HG03135 (cell line): ENCODE measurements at regions not wholly inside any gene's neighbourhood (a gene's known extent, or its start where the extent isn't known, plus 50 kb on each side); places are given as distances from the start of the nearest gene placed in this dataset.

Experiments used
- ATAC-seq: cut with Tn5 transposase; IDR thresholded peaks from one replicate; pipeline ENCODE4 v1.9.1; 2021; ENCODE audit warnings: mild to moderate bottlenecking, moderate library complexity; ENCODE audit not compliant: unreplicated experiment

DNA sequence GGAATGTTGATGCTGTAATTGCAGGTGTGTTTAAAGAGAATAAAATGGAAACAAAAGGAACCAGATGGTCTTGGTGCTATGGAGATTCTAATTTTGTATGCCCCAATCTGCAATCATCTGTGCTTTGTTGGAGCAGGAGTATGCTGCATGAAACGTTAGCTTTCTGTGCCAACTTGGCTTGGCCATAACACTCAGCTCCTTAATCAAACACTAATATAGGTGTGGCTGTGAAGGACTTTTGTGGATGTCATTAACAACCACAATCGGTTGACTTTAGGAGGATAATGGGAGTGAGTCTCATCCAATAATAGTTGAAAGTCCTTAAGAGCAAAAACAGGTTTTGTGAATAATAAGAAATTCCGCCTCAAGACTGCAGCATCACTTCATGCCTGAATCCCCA, 399.2 kb downstream of the NLGN4X start:
- ATAC-seq, result no peak

DNA sequence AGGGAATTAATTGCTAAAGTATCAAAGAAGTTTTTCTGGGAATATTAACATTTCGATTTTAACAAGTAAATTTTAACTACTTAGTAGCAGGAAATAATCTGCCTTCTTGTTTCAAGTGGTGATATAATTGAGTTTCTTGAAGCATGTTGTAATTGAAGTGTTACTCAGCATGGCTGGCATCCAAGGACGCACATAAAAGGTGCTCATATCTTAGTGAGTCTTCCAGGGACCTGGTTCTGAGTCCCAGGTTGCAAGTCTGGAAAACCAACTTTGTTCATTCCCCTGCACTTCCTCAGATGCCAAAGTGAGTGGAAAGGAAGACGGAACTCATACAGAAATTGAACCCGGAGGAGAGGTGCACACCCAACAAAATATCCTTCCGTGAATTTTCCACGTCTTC, 399.6 kb downstream of the NLGN4X start:
- no peak for ATAC-seq

DNA sequence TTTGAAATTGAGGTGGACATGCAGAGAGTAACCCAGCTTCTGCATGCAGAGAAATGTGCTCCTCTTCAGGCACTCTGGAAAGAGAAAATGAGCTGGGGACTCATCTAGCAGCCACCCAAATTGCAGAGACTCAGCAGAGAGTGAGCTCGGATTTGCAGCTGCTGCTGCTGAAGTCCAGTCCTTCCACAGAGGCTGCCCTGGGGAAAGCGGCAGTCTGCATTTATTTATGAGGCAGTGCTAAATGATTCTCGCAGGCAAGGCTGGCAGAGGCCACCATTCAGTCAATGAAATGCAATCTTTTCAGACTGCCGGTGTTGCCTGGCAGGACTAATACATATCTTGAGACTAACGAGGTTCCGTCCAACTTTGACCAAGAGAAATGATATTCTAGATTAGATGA, 404.8 kb downstream of the NLGN4X start:
- ATAC-seq, result no peak

DNA sequence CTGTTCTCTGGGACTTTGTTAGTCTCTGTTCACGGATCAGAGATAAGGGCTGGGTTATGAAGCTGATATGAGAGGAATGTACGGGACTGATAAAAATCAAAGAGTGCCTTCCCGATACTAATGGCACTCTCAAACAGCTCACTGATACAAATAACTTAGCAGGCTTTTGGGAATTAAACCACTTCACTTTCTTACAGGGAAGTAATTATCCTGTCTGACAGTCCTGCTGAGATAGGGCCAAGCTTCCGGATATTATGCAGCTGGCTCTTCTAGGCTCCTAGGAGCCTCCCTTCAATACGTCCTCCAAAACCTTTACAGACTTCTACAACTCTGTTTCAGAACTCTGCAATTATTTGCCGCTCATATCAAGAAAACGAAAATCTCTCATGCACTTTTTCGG, 418.0 kb downstream of the NLGN4X start:
- no peak for ATAC-seq

DNA sequence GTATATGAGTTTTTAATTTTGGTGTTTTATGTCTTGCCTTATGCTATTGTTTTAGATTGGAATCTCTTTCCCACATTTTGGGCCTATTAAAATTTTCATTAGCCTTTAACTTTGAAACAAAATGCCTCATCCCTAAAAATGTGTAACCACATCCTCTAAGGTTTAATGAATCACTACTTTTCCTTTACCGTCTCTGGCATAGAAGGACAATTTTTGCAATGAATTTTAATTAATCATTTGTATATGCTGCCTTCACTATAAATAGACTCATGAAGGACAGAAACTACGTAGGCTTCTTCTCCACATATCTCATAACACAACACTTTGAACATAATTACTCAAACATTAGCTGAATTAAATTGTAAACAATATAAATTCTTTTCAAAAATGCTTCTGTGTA, 421.5 kb downstream of the NLGN4X start:
- ATAC-seq, result no peak

DNA sequence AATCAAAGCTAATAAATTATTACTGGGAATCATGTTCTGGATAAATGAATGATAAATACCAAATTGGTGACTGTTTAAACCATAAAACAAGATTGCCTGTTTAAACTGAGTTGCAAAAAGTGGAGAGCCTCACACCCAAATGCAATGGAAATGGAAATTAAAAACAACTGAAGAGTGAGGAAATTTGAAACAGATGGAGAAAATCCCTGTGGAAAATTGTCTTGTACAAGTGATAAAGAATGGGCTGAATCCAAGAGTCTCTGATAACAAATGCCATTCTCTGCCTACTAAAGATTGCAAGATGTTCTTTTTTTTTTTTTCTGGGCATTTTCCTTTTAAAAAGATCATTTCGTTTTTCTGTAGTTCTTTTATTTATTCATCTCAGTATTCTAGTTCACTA, 426.3 kb downstream of the NLGN4X start:
- no peak for ATAC-seq

DNA sequence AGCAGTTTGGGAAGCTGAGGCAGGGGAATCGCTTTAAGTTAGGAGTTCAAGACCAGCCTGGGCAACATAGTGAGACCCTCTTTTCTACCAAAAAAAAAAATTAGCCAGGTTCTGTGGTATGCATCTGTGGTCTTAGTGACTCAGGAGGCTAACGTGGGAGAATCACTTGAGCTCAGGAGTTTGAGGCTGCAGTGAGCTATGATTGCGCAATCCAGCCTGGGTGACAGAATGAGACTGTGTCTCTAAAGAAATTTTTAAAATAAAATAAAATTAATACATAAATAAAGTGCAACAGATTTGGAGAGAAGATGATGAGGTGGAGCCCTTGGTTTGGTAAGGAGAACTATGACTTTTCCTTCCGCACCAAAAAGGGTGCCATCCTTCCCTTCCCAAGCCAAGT, 436.9 kb downstream of the NLGN4X start:
- no peak for ATAC-seq

DNA sequence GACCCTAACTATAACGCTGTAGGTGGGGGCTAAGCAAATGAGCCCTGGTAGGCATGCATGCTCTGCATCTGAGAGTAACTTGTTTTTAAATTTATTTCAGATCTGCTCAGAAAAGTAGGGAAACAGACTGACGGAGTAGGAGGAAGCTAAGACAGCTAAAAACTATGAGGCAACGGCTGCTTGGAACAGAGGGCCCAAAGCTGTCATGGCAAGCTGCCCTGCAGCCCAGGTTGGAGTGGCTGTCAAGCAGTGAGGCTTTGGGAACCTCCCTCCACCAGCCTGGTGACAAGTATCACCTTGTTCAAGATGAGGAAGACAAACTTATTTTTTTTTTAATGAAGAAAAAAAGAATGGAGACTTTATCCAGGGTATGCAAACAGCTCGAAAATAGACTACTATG, 439.8 kb downstream of the NLGN4X start:
- ATAC-seq, result no peak

DNA sequence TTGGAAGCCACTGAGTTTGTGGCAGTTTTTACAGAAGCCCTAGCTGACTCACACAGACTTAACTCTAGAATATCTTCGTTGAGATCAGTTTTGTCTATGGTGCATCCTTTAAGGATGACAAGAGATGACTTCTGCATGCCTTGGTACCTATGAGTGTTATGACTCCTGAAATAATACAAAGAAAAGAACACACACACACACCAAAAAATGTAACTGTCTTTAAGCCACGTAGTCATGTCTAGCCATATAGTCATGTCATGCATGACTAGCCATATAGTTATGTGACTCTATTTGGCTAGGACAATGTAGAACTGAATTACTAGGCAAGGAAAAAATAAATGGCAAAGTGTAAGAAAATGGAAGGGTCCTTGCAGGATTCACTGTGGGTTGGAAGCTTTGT, 447.8 kb downstream of the NLGN4X start:
- ATAC-seq, result no peak

DNA sequence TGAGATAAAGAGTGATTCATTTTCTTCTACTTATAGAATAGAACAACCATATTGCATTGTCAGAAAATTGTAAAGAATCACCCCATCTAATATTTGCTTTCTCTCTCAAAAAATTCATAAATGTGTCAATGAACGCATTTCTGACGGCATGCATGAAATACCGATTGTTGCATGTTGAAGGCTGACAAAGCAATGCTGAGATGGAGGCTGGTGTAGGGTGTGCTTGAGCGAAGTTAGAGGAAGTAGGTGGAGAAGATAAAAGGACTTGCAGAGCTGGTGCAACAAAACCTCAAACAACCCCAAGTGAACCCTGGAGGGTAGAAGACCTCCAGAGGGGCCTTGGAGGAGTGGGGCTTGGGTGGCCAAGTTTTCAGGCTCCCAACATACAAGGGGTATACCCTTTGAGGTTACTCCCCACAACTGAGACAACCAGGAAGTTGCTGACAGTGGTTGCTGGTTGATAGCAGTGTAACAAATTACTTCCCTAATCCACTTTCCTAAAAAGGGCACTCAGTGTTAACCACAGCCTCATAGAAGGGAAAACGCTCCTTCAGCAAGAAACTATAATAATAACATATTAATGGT, 452.7 kb downstream of the NLGN4X start:
- no peak for ATAC-seq

DNA sequence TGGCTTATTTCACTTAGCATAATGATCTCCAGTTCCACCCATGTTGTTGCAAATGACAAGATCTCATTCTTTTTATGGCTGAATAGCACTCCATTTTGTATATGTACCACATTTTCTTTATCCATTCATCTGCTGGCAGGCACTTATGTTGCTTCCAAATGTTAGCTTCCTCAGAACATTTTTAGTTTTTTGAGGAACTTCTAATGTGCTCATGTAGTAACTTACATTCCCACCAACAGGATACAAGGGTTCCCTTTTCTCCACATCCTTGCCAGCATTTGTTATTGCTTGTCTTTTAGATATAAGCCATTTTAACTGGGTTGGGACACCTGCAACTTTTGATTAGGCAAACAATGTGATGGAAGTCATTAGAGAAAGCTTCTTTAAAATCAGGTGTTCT, 454.2 kb downstream of the NLGN4X start:
- ATAC-seq, result no peak

DNA sequence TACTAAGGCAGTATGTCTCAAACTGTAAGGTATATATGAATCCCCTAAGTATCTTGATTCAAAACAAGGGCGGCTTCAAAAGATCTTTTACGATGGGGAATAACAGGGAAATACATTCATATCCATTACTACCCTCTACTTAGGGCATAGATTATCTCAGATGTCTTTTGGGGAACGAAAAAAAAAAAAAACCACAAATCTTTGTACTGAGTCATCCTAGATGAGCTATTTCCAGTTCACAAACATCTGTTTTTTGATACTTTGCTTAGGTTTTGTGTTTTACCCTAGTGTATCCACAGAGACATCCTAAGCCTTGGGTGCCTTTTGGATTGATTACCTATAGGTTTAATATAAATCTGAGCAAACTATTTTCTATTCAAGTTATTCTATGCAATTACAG, 457.2 kb downstream of the NLGN4X start:
- no peak for ATAC-seq

DNA sequence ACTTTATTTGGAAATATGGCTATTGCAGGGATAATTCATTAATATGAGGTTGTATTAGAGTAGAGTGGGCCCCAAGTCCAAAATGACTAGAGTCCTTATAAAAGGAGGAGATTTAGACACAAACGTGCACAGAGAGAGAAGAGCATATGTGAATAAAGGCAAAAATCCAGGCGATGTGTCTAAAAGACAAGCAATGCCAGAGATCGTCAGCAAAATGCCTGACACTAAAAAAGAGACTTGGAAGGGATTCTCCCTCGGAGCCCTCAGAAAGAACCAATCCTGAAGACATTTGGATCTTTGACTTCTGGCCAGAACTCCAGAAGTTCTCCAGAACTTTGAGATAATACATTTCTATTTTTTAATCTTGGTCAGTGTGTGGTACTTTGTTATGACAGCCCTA, 472.1 kb downstream of the NLGN4X start:
- no peak for ATAC-seq

DNA sequence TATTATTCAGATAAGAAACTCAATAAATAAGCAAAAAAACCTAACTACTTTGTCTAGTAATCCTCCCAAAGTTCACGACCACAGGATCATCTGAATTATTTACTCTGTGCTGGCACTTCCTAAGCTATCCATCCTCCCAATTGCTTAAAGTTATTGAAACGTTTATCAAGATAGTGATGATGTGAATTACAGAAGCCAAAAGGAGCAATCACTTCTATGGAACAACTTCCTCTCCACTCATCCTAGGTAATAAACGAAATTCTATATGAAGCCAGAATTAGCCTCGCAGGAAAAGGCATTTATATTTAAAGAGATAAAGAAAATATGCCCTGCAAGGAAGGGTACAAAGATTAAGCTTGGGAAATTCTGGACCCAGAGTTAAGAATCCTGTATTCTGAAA, 475.4 kb downstream of the NLGN4X start:
- ATAC-seq, result no peak

DNA sequence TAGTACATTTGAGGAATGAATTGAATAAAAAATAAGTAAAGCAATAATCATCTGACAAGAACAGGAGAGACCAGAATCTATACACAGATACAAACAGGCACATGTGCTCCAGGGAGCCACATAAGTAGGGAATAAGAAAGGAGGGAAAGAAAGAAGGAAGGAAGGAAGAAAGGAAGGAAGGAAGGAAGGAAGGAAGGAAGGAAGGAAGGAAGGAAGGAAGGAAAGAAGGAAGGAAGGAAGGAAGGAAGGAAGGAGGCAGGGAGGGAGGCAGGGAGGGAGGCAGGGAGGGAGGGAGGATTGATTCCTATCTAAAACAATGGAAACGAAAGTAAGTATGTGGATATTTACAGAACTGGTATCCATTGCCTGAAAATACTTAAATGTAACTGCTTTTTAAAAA, 475.8 kb downstream of the NLGN4X start:
- ATAC-seq, result no peak

DNA sequence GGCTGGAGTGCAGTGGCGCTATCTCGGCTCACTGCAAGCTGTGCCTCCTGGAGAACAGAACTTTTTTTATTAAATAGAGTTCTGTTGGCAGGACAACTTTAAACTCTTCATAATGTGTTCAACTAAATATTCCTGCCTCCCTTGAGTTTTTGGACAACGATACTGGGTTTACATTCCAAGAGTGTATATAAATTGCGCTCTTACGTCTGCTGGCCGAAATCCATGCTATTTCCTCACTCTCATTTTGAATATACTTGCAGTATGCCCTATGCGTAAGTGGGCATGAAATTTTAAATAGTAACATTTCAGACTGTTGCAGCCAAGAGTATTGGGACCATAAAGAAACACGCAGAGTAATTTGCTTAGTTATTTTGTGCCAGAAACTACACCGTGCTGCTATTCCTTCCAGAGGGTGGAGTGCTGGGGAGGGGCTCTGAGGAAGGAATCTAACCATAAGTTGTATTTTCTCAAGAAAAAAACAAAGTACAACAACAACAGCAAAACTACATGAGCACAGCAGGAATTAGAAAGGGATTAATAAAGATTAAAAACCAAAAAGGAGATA, 480.0 kb downstream of the NLGN4X start:
- ATAC-seq, result no peak

DNA sequence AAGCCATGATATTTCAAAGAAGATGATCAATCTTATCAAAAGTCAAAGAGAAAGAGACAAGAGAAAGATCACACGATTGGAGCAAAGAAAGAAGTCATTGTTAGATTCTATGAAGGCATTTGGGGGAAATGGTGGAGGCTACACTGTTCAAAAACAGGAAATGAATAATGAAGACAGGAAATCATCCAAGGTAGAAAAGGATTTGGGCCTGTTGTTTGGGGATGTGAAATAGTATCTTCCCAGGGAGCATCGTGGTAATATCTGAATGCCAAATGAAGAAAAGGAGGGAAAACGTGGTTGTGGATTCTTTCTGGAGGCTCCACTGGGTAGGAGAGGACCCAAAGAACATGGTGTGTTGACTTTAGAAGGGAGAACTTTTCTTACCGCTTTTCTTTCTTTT, 482.4 kb downstream of the NLGN4X start:
- ATAC-seq, result no peak

DNA sequence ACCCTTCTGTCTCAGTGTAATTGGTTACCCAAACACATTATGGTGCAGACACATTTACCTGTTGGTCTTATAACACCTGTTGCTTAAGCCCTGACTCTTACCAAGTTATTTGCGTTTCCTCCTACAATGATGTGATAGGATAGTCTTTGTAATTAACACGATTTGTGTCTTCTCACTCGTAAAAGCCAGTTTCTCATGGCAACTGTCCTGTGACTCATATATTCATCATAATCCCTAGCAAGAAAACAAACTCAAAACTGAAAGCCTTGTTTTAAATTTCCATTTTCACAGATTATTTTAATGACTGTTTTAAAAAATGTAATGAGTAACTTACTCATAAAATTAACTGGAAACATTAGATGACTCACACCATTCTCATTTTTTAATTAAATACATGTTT, 495.2 kb downstream of the NLGN4X start:
- no peak for ATAC-seq

DNA sequence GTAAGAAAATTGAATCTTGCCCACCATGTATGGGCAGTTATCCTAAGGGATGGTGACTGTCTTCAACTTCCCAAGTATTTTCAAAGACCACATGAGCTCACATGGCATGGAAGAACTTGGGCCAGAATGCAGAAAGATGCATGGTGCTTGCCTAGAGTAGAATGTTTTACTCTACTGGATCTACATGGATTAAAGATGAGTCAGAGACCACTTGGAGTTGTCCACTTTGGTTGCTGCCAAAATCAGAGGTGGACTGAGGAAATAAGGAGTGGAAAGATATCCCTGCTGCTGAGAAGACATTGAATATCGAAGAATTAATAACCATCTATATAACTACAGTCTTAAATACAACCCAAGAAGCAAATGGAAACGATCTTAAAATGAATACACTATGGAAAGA, 498.1 kb downstream of the NLGN4X start:
- ATAC-seq, result no peak

DNA sequence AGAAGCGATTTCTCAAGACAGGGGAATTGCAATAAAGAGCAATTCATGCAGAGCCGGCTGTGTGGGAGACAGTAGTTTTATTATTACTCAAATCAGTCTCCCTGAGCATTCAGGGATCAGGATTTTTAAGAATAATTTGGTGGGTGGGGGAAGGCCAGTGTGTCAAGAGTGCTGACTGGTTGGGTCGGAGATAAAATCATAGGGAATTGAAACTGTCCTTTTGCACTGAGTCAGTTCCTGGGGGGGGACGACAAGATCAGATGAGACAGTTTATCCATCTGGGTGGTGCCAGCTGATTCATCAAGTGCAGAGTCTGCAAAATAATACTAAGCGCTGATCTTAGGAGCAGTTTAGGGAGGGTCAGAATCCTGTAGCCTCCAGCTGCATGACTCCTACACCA, 502.4 kb downstream of the NLGN4X start:
- ATAC-seq, result no peak

DNA sequence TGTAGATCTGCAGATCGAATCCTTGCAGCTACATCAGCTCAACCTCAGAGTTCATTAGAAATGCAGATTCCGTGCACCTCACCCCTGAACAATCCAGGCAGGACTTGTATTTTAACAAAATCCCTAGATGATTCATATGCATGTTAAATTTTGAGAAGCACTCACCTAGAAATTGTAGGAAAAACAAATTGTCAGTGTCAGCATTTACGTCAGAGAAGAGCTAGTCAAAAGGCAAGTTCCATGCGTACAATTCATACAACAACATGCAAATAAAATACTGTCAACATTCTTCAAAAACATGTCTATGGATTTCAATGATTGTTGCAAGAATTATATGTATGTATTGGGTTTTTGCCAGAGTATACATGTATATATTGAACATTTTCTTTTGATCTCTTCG, 504.5 kb downstream of the NLGN4X start:
- ATAC-seq, result no peak

DNA sequence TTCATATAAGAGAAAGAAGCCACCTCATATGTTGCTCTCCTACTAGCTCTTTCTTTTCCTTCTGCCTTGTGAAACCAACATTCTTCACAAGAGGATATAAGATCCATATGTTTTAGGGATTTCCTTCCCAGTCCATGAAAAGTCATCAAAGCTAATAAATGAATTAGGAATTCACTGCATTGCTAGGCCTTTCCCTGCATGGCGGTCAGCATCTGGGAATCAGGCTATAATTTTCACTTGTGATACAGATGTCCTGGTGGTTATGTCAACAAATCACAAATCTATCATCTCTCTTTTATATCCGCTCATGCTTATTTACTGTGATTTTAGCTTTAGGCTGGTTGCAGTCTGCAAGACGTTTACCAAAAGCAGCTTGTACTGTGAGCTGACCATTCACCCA, 510.0 kb downstream of the NLGN4X start:
- no peak for ATAC-seq

DNA sequence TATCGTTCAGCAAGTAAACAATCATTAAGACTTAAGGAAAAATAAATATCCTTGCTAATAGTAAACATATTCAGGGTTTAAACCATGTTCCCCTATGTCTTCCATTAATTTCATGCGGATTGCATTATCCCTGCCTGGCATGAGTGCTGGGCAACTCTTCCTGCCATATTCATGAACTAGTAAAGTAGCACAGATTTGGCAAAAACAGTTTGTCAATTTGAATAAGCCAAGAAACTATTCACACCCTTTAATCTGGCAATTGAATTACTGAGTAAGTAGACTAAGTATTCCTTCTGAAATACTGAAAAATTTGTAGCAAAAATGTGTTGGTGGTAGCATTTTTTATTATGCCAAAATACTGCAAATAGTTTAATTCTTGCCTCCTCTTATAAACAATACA, 512.0 kb downstream of the NLGN4X start:
- no peak for ATAC-seq
